SU-DHL-6 (cell line): ENCODE measurements at regions not wholly inside any gene's neighbourhood (a gene's known extent, or its start where the extent isn't known, plus 50 kb on each side); places are given as distances from the start of the nearest gene placed in this dataset.
"Not testable (repeated sequence)": the region's sequence is repeated elsewhere in the genome, so short reads cannot be mapped to it uniquely, and the experiment has no call there.

Experiments used
- H2AFZ ChIP-seq: fragments of 200-600 bp; sonication (generic); 2 replicates; pipeline ENCODE4 v1.6.1; 2014; ENCODE audit warnings: low read depth, mild to moderate bottlenecking, moderate library complexity, mixed read lengths, antibody characterized with exemption, low read length; ENCODE audit not compliant: severe bottlenecking
- H3F3A ChIP-seq: fragments of 200-600 bp; shearing (Covaris generic); 2 replicates; pipeline ENCODE4 v1.6.0; 2016; ENCODE audit warnings: antibody characterized with exemption, mild to moderate bottlenecking; ENCODE audit not compliant: insufficient read depth
- H3K27ac ChIP-seq: fragments of 200-600 bp; sonication (generic); 2 replicates; pipeline ENCODE4 v1.5.1; 2016; ENCODE audit warnings: low read depth, mild to moderate bottlenecking, low read length, moderate library complexity, mixed read lengths
- H3K27me3 ChIP-seq: fragments of 200-600 bp; sonication (generic), shearing (Covaris generic); 2 replicates; pipeline ENCODE4 v1.6.0; 2014; ENCODE audit warnings: mild to moderate bottlenecking, low read length
- H3K36me3 ChIP-seq: fragments of 200-600 bp; sonication (generic); 2 replicates; pipeline ENCODE4 v1.6.1; 2014; ENCODE audit warnings: mild to moderate bottlenecking, low read length, mixed read lengths
- H3K4me2 ChIP-seq: fragments of 300-600, 200-600 bp; shearing (Covaris generic), sonication (generic); 2 replicates; pipeline ENCODE4 v1.6.0; 2014; ENCODE audit warnings: low read length, low read depth, mild to moderate bottlenecking; ENCODE audit not compliant: poor library complexity, severe bottlenecking
- H3K4me3 ChIP-seq: fragments of 200-600 bp; sonication (generic); 2 replicates; pipeline ENCODE4 v1.5.1; 2014; ENCODE audit warnings: antibody characterized with exemption, low read length, mild to moderate bottlenecking, mixed read lengths; ENCODE audit not compliant: insufficient read depth, poor library complexity, severe bottlenecking
- H3K79me2 ChIP-seq: fragments of 200-600 bp; sonication (generic); 2 replicates; pipeline ENCODE4 v1.6.1; 2014; ENCODE audit warnings: mild to moderate bottlenecking, low read length, moderate library complexity; ENCODE audit not compliant: insufficient read depth
- H3K9ac ChIP-seq: fragments of 200-600 bp; sonication (generic); 2 replicates; pipeline ENCODE4 v1.7.0; 2014; ENCODE audit warnings: mild to moderate bottlenecking, low read length
- H3K9me2 ChIP-seq: fragments of 200-600 bp; sonication (generic); replicated peaks from 2 replicates; pipeline ENCODE4 v1.6.1; 2014; ENCODE audit warnings: low read length; ENCODE audit not compliant: insufficient read depth
- H3K9me3 ChIP-seq: fragments of 200-600 bp; sonication (generic); 2 replicates; pipeline ENCODE4 v1.6.1; 2014; ENCODE audit warnings: low read length, mixed read lengths; ENCODE audit not compliant: insufficient read depth
- H4K20me1 ChIP-seq: fragments of 200-600 bp; sonication (generic); 2 replicates; pipeline ENCODE4 v1.6.1; 2014; ENCODE audit warnings: low read depth, mild to moderate bottlenecking, antibody characterized with exemption, low read length, moderate library complexity, mixed read lengths
- CTCF ChIP-seq: fragments of 200-600 bp; sonication (generic); IDR thresholded peaks from one replicate; pipeline ENCODE4 v1.5.1; 2017; ENCODE audit warnings: antibody characterized with exemption, mild to moderate bottlenecking, low read length, moderate library complexity; ENCODE audit not compliant: insufficient read depth, poor library complexity, severe bottlenecking
- EZH2phosphoT487 ChIP-seq: fragments of 200-600 bp; sonication (generic), shearing (Covaris generic); conservative IDR thresholded peaks from 2 replicates; pipeline ENCODE4 v1.6.1; 2018; ENCODE audit warnings: mild to moderate bottlenecking, antibody characterized with exemption, low read length, moderate library complexity, mixed read lengths

GRCh38 chr3:102933377-102933776 is 498.6 kb downstream of the ZPLD1 start:
- no peak overlapping the region for H3K9ac ChIP-seq
- no peak overlapping the region for H3K4me3 ChIP-seq
- no peak for TF ChIP-seq CTCF
- TF ChIP-seq EZH2phosphoT487 = no peak
- H3K9me2 ChIP-seq = no peaks in the 10 kb centered on the region
- H3K36me3 ChIP-seq = no peaks in the 10 kb centered on the region
- no peaks in the 10 kb centered on the region for H3F3A ChIP-seq
- H3K27me3 ChIP-seq = no peaks in the 10 kb centered on the region
- no peak overlapping the region for H3K27ac ChIP-seq
- no peaks in the 10 kb centered on the region for H4K20me1 ChIP-seq
- no peaks in the 10 kb centered on the region for H3K9me3 ChIP-seq
- H2AFZ ChIP-seq = no peak overlapping the region
- H3K4me2 ChIP-seq = no peak overlapping the region
- H3K79me2 ChIP-seq = no peaks in the 10 kb centered on the region

DNA sequence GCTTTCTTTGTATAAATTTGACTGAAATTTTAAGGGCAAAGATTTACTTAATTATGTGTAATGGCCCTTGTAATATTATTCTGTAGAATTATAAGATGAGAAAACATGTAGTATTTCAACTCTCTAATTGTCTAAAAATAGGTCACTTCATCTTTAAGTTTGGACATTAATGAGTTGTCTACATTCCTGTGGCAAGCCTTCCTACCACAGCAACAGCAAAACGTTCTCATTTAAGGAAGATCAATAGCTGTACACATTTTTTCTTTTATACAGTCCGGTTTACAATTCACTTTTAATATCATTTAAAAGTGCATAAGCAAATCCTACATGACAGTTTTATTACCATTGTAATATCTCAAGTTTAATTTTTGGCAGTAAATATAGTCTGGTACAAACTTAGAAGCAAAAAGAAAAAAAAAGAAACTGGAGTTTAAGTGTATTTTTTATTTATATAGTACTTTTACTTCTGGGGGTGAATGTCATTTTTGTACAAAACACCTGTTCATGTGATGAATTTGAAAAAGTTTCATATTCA is 501.8 kb downstream of the ZPLD1 start:
- Histone ChIP-seq H3K4me2 (no peak overlapping the region), H3K4me3 (no peak overlapping the region), H3F3A (no peaks in the 10 kb centered on the region), H3K79me2 (no peaks in the 10 kb centered on the region), H3K9me3 (no peaks in the 10 kb centered on the region), H3K27me3 (no peaks in the 10 kb centered on the region), H3K36me3 (no peaks in the 10 kb centered on the region), H4K20me1 (no peaks in the 10 kb centered on the region), H3K9me2 (no peaks in the 10 kb centered on the region), H3K27ac (no peak overlapping the region), H2AFZ (no peak overlapping the region), H3K9ac (no peak overlapping the region)
- no peak for TF ChIP-seq EZH2phosphoT487
- no peak for TF ChIP-seq CTCF

- Histone ChIP-seq H2AFZ (no peak overlapping the region), H4K20me1 (no peaks in the 10 kb centered on the region), H3K9ac (no peak overlapping the region), H3K79me2 (no peaks in the 10 kb centered on the region), H3K9me3 (no peaks in the 10 kb centered on the region), H3K36me3 (no peaks in the 10 kb centered on the region), H3K27me3 (no peaks in the 10 kb centered on the region), H3K4me3 (no peak overlapping the region), H3K27ac (no peak overlapping the region), H3F3A (no peaks in the 10 kb centered on the region), H3K4me2 (no peak overlapping the region), H3K9me2 (no peaks in the 10 kb centered on the region)
- no peak for TF ChIP-seq CTCF
- no peak for TF ChIP-seq EZH2phosphoT487
Observed at GRCh38 chr3:102941786-102942185, 507.0 kb downstream of the ZPLD1 start.

GRCh38 chr3:102946445-102946844 is 511.6 kb downstream of the ZPLD1 start:
- H3K4me2 ChIP-seq, H3K4me3 ChIP-seq, H3F3A ChIP-seq, H3K9me3 ChIP-seq, H2AFZ ChIP-seq, H3K27ac ChIP-seq, H3K27me3 ChIP-seq, H3K79me2 ChIP-seq, H3K9me2 ChIP-seq, H3K36me3 ChIP-seq, H3K9ac ChIP-seq, H4K20me1 ChIP-seq: not testable (repeated sequence)
